K562 (cell line): ENCODE measurements at regions not wholly inside any gene's neighbourhood (a gene's known extent, or its start where the extent isn't known, plus 50 kb on each side); places are given as distances from the start of the nearest gene placed in this dataset.
"Not testable (repeated sequence)": the region's sequence is repeated elsewhere in the genome, so short reads cannot be mapped to it uniquely, and the experiment has no call there.

Experiments
- BRCA1 ChIP-seq, 2 experiments: fragments of 450-650 bp in 1 of 2; sonication (generic) in 1 of 2; formaldehyde crosslinking in 1 of 2; IDR thresholded peaks; 2 replicates each; pipeline versions ENCODE4 v1.5.0 to v1.6.1; 2017 to 2020; ENCODE audit warnings: mild to moderate bottlenecking in 1 of 2, missing genetic modification reagents in 1 of 2
- EGR1 ChIP-seq: fragments of 450-650 bp; conservative IDR thresholded peaks from 2 replicates; pipeline ENCODE4 v1.6.1; 2017; ENCODE audit warnings: mild to moderate bottlenecking
- FOSL1 ChIP-seq: fragments of 200-800 bp; sonication (Bioruptor generic); conservative IDR thresholded peaks from 2 replicates; pipeline ENCODE4 v1.6.1; 2016; ENCODE audit warnings: missing genetic modification characterization, missing compliant biosample characterization
- KDM4B ChIP-seq, 2 experiments: fragments of 450-650 bp in 1 of 2; sonication (generic) in 1 of 2; IDR thresholded peaks; 2 replicates each; pipeline ENCODE4 v1.6.1; 2016 to 2017; ENCODE audit warnings: borderline replicate concordance in 2 of 2, antibody characterized with exemption in 1 of 2, low read depth in 1 of 2, mild to moderate bottlenecking in 1 of 2
- SREBF1 ChIP-seq: fragments of 150-350 bp; IDR thresholded peaks from 2 replicates; pipeline ENCODE4 v1.6.1; 2014; ENCODE audit warnings: antibody characterized with exemption, low read depth, low read length, borderline replicate concordance
- TEAD4 ChIP-seq, 2 experiments: sonication (generic) in 1 of 2; formaldehyde crosslinking in 1 of 2; IDR thresholded peaks; 2 replicates each; pipeline versions ENCODE4 v1.6.1 to v1.8.0; 2012 to 2022; ENCODE audit warnings: borderline replicate concordance in 1 of 2, inconsistent platforms in 1 of 2, low read length in 1 of 2, mild to moderate bottlenecking in 1 of 2, missing genetic modification reagents in 1 of 2
- ZFX ChIP-seq: sonication (generic); formaldehyde crosslinking; IDR thresholded peaks from 2 replicates; pipeline ENCODE4 v1.8.0; 2022; ENCODE audit warnings: mild to moderate bottlenecking, missing genetic modification reagents, moderate library complexity
- TF ChIP-seq, protein P1 (sequence below), 3 experiments: IDR thresholded peaks in 2 of 3; conservative IDR thresholded peaks in 1 of 3; 2 replicates each; pipeline ENCODE4 v1.5.1; 2011 to 2012; ENCODE audit warnings: low read length in 3 of 3, mild to moderate bottlenecking in 3 of 3, control low read depth in 2 of 3, improper control_type of control experiment in 1 of 3, inconsistent platforms in 1 of 3, low read depth in 1 of 3, mixed read lengths in 1 of 3, moderate library complexity in 1 of 3; ENCODE audit not compliant: insufficient read depth in 2 of 3
- TF ChIP-seq, protein P2 (sequence below): sonication (generic); formaldehyde crosslinking; IDR thresholded peaks from 2 replicates; pipeline ENCODE4 v1.8.1; 2023; ENCODE audit warnings: mild to moderate bottlenecking, missing genetic modification reagents
- TF ChIP-seq, protein P3 (sequence below): fragments of 250-450 bp; sonication (Bioruptor Pico); IDR thresholded peaks from 2 replicates; pipeline ENCODE4 v1.8.0; 2022; ENCODE audit warnings: inconsistent platforms, mild to moderate bottlenecking, moderate library complexity, borderline replicate concordance

DNA sequence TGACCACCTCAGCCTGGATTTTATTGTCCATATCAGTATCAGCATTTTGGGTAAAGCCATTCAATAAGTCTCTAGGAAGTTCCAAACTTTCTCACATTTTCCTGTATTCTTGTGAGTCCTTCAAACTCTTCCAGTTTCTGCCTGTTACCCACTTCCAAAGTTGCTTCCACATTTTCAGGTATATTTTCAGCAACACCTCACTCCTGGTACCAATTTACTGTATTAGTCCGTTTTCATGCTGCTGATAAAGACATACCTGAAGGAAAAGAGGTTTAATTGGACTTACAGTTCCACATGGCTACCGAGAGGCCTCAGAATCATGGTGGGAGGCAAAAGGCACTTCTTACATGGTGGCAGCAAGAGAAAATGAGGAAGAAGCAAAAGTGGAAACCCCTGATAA is 69.7 kb upstream of the NAF1 start:
- TF ChIP-seq, protein P1, sequence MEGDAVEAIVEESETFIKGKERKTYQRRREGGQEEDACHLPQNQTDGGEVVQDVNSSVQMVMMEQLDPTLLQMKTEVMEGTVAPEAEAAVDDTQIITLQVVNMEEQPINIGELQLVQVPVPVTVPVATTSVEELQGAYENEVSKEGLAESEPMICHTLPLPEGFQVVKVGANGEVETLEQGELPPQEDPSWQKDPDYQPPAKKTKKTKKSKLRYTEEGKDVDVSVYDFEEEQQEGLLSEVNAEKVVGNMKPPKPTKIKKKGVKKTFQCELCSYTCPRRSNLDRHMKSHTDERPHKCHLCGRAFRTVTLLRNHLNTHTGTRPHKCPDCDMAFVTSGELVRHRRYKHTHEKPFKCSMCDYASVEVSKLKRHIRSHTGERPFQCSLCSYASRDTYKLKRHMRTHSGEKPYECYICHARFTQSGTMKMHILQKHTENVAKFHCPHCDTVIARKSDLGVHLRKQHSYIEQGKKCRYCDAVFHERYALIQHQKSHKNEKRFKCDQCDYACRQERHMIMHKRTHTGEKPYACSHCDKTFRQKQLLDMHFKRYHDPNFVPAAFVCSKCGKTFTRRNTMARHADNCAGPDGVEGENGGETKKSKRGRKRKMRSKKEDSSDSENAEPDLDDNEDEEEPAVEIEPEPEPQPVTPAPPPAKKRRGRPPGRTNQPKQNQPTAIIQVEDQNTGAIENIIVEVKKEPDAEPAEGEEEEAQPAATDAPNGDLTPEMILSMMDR (IDR thresholded peaks at IDR 0.05 in 2 of 3, conservative IDR thresholded peaks at IDR 0.05 in 1 of 3; ENCODE audit: insufficient read depth in 2 of 3, low read depth in 1 of 3, low read length in 3 of 3), result not testable (repeated sequence)
- not testable (repeated sequence) for TF ChIP-seq ZFX (CRISPR knock-in tag); BRCA1 (IDR thresholded peaks at IDR 0.05); BRCA1 (CRISPR knock-in tag; IDR thresholded peaks at IDR 0.05); KDM4B (IDR thresholded peaks at IDR 0.05; ENCODE audit: borderline replicate concordance in 2 of 2, low read depth in 1 of 2); EGR1; SREBF1; FOSL1; TEAD4 (IDR thresholded peaks at IDR 0.05; ENCODE audit: low read length); TEAD4 (CRISPR knock-in tag; IDR thresholded peaks at IDR 0.05; ENCODE audit: borderline replicate concordance)
- TF ChIP-seq, protein P2, sequence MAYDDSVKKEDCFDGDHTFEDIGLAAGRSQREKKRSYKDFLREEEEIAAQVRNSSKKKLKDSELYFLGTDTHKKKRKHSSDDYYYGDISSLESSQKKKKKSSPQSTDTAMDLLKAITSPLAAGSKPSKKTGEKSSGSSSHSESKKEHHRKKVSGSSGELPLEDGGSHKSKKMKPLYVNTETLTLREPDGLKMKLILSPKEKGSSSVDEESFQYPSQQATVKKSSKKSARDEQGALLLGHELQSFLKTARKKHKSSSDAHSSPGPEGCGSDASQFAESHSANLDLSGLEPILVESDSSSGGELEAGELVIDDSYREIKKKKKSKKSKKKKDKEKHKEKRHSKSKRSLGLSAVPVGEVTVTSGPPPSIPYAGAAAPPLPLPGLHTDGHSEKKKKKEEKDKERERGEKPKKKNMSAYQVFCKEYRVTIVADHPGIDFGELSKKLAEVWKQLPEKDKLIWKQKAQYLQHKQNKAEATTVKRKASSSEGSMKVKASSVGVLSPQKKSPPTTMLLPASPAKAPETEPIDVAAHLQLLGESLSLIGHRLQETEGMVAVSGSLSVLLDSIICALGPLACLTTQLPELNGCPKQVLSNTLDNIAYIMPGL, result not testable (repeated sequence)
- TF ChIP-seq, protein P3, sequence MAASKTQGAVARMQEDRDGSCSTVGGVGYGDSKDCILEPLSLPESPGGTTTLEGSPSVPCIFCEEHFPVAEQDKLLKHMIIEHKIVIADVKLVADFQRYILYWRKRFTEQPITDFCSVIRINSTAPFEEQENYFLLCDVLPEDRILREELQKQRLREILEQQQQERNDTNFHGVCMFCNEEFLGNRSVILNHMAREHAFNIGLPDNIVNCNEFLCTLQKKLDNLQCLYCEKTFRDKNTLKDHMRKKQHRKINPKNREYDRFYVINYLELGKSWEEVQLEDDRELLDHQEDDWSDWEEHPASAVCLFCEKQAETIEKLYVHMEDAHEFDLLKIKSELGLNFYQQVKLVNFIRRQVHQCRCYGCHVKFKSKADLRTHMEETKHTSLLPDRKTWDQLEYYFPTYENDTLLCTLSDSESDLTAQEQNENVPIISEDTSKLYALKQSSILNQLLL, result not testable (repeated sequence)
